GM12891 (cell line): ENCODE measurements at regions not wholly inside any gene's neighbourhood (a gene's known extent, or its start where the extent isn't known, plus 50 kb on each side); places are given as distances from the start of the nearest gene placed in this dataset.

Experiments
- POLR2A ChIP-seq: IDR thresholded peaks from 2 replicates; pipeline ENCODE4 v1.6.1; 2011; ENCODE audit warnings: low read depth, low read length, control low read depth
- POLR2AphosphoS5 ChIP-seq: IDR thresholded peaks from 2 replicates; pipeline ENCODE4 v1.6.1; 2011; ENCODE audit warnings: low read depth, low read length, control low read depth
- SPI1 ChIP-seq: IDR thresholded peaks from 2 replicates; pipeline ENCODE4 v1.6.1; 2011; ENCODE audit warnings: low read depth, low read length, control low read depth

DNA sequence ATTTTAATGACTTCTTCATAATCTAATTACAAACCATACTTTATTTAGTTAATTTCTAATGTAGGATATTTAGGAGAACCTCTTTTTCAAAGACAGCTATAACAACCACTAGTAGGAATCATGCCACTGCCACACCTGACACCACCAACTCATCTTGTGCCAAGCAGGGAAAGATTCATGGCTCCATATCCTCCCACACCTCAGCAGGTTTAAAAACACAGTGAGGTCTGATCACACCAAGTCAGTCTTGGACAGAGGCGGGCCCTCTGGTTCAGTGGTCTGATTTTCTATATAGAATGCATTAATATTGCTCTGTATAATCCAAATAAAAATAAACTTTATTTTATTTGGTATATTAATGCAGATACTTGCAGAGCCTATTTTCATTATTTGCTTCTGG, 227.7 kb upstream of the TTC29 start:
- no peak for TF ChIP-seq POLR2AphosphoS5
- TF ChIP-seq SPI1: no peak
- no peak for TF ChIP-seq POLR2A
